Nephron progenitor cell (in vitro differentiated cells): ENCODE measurements at regions not wholly inside any gene's neighbourhood (a gene's known extent, or its start where the extent isn't known, plus 50 kb on each side); places are given as distances from the start of the nearest gene placed in this dataset.

Experiments
- DNase-seq: peaks from one replicate; pipeline ENCODE4 v3.0.0; 2021
- H3K27ac Mint-ChIP-seq: 2 replicates; pipeline ENCODE4 v1.8.0; 2021; ENCODE audit warnings: mild to moderate bottlenecking, moderate library complexity, mixed read lengths
- H3K27me3 Mint-ChIP-seq: 2 replicates; pipeline ENCODE4 v1.8.0; 2021; ENCODE audit warnings: mild to moderate bottlenecking, low read depth, mixed read lengths; ENCODE audit not compliant: poor library complexity
- H3K36me3 Mint-ChIP-seq: 2 replicates; pipeline ENCODE4 v1.8.0; 2021; ENCODE audit warnings: low read depth, mixed read lengths
- H3K4me1 Mint-ChIP-seq: 2 replicates; pipeline ENCODE4 v1.8.0; 2021; ENCODE audit warnings: mixed read lengths
- H3K4me3 Mint-ChIP-seq: 2 replicates; pipeline ENCODE4 v1.8.0; 2021; ENCODE audit warnings: mild to moderate bottlenecking, moderate library complexity, mixed read lengths
- H3K9me3 Mint-ChIP-seq: 2 replicates; pipeline ENCODE4 v1.8.0; 2021; ENCODE audit warnings: mild to moderate bottlenecking, moderate library complexity, mixed read lengths
- TF ChIP-seq, protein P1 (sequence below): fragments of 200-600 bp; sonication (generic); IDR thresholded peaks from 2 replicates; pipeline ENCODE4 v1.5.0; 2021; ENCODE audit warnings: antibody characterized with exemption

DNA sequence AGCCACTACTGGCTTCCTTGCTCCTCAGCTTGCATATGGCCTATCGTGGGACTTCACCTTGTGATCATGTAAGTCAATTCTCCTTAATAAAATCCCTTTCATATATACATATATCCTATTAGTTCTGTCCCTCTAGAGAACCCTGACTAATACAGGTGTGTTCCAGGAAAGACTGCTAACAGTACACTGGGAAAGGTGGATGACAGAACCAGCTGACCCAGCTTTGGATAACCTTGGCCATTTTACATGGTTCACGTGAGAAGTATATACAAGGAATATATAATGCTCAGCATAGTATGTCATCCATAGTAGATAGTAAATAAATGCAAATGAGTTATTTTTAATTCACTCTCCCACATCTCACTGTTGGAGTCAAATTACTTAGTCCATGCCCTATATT, 1003.5 kb downstream of the SORCS3 start:
- TF ChIP-seq, protein P1, sequence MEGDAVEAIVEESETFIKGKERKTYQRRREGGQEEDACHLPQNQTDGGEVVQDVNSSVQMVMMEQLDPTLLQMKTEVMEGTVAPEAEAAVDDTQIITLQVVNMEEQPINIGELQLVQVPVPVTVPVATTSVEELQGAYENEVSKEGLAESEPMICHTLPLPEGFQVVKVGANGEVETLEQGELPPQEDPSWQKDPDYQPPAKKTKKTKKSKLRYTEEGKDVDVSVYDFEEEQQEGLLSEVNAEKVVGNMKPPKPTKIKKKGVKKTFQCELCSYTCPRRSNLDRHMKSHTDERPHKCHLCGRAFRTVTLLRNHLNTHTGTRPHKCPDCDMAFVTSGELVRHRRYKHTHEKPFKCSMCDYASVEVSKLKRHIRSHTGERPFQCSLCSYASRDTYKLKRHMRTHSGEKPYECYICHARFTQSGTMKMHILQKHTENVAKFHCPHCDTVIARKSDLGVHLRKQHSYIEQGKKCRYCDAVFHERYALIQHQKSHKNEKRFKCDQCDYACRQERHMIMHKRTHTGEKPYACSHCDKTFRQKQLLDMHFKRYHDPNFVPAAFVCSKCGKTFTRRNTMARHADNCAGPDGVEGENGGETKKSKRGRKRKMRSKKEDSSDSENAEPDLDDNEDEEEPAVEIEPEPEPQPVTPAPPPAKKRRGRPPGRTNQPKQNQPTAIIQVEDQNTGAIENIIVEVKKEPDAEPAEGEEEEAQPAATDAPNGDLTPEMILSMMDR, result no peak
- Mint-ChIP-seq H3K27ac (no peak overlapping the region), H3K36me3 (no peaks in the 10 kb centered on the region), H3K4me1 (peaks cover 20% of the 10 kb centered on the region), H3K4me3 (no peak overlapping the region), H3K27me3 (peaks cover 2% of the 10 kb centered on the region), H3K9me3 (no peaks in the 10 kb centered on the region)
- DNase-seq, result no peak

DNA sequence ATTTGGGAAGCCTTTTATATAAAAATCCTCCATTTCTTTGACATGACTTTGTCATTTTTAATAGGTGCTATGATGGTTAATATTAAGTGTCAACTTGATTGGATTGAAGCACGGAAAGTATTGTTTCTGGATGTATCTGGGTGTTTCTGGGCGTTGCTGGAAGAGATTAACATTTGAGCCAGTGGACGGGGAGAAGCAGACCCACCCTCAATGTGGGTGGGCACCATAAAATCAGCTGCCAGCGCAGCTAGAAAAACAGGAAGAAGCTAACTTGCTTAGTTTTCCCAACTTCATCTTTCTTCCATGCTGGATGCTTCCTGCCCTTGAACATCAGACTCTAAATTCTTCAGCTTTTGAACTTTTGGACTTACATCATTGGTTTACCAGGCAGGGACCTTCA, 1003.0 kb downstream of the SORCS3 start:
- Mint-ChIP-seq H3K9me3 (peaks cover 2% of the 10 kb centered on the region), H3K4me1 (peaks cover 16% of the 10 kb centered on the region), H3K27me3 (peaks cover 2% of the 10 kb centered on the region)

DNA sequence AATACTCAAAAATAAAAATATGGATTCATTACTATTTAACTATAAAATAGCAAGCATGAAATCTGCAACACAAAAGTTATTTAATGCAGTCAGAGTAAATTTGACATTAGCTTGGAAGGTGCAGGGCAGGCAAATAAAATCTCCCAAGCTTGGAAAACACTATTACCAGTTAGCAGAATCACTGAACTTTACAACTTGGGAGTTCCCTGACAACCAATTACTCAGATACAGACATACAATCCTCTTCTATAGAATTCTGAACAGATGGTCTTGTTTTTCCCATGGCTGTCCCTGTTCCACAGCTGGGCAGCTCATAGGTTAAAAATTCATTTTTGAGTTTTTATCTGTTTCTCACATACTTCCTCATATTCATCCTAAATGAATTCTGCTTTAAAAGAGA, 1002.6 kb downstream of the SORCS3 start:
- Mint-ChIP-seq H3K27ac (no peak overlapping the region), H3K9me3 (peaks cover 6% of the 10 kb centered on the region), H3K4me3 (no peak overlapping the region), H3K4me1 (peaks cover 16% of the 10 kb centered on the region), H3K27me3 (peaks cover 2% of the 10 kb centered on the region), H3K36me3 (no peaks in the 10 kb centered on the region)
- TF ChIP-seq, protein P1, result no peak
- no peak for DNase-seq

More for the DNA sequence above, 1003.0 kb downstream of the SORCS3 start:
- Mint-ChIP-seq H3K36me3 (no peaks in the 10 kb centered on the region), H3K27ac (no peak overlapping the region), H3K4me3 (no peak overlapping the region)
- TF ChIP-seq, protein P1, result no peak
- peak; percentile 5 for DNase-seq

DNA sequence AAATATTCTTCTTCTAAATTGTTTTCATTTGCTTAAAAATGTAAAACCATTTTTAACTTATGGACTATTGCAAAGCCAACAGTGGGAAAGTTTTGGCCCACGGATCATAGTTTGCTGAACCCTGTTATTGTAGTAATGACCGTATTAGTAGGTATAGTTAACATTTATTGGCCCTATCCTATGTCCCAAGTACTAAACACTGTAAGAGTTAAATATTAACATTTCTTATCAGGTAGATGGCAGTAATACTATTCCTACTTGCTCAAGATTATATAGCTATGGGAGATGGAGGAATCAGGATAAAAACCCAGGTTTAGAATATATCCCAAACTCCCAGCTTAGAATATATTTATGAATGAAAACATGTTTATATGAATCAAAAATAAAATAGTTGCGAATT, 993.2 kb downstream of the SORCS3 start:
- H3K4me1 Mint-ChIP-seq, result no peaks in the 10 kb centered on the region
- H3K27me3 Mint-ChIP-seq, result no peaks in the 10 kb centered on the region
- H3K27ac Mint-ChIP-seq, result no peak overlapping the region
- DNase-seq, result no peak
- TF ChIP-seq, protein P1, result no peak
- H3K36me3 Mint-ChIP-seq, result no peaks in the 10 kb centered on the region
- peaks cover 23% of the 10 kb centered on the region for H3K9me3 Mint-ChIP-seq
- H3K4me3 Mint-ChIP-seq, result no peak overlapping the region

DNA sequence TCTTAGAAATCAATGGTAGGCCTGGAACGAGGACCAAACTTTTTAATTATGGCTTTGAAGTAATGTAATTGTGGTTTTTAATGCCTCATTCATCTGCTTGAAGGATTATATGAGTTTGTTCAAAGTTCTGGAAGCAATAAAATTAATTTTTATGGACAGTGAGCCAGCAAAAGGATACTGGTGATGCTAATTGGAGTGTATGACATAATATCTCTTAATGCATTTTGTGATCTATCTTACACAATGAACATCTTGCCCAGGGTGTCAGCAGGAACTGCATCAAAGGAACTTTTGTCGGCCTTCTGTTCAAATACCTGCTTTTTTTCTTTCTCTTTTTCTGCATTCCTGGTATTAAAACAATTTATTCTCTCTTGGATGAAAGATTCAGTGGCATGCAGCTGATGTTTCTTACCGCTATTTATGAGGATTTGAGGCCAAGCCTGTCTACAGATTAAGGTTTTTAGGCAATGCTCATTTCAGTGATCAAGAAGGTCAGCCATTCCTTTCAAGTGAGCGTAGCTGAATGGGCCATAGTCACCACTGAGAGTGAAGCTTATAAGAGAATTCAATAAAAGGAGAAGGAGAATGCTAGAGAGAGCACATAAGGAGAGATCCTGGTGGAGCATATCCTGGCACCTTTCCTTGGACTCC, 974.8 kb downstream of the SORCS3 start:
- Mint-ChIP-seq H3K4me1 (no peaks in the 10 kb centered on the region), H3K36me3 (no peaks in the 10 kb centered on the region), H3K4me3 (no peak overlapping the region), H3K27ac (no peak overlapping the region), H3K27me3 (no peaks in the 10 kb centered on the region), H3K9me3 (no peaks in the 10 kb centered on the region)
- no peak for DNase-seq
- TF ChIP-seq, protein P1, result no peak

DNA sequence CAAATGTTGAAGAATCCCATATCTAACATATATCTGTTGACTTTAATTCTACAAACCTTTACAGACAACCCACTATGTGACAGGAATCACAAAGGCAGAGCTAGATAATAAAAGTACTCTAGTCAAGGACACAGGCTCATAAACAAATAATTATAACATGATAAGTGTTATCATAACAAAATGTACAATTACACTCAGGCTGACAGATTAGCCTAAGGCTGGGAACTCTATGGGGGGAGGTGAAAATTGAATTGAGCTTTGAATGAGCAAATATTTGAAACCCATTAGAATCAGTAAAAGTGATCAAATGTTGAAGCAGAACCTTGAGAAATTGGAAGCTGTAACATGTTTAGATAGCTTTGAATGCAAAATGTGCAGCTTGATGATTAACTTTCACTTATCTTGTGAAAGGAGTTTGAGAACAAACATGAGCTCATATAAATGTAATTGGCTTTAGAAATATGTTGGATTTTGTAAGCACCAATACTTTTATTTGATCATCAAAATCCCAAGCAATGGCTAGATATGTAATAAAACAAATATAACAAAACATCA, 970.2 kb downstream of the SORCS3 start:
- Mint-ChIP-seq H3K4me1 (no peaks in the 10 kb centered on the region), H3K9me3 (no peaks in the 10 kb centered on the region), H3K27me3 (peaks cover 4% of the 10 kb centered on the region), H3K4me3 (no peak overlapping the region), H3K27ac (no peak overlapping the region), H3K36me3 (no peaks in the 10 kb centered on the region)
- TF ChIP-seq, protein P1, result no peak
- DNase-seq, result no peak
